Gastrocnemius medialis (tissue), 4 donors: ENCODE measurements at regions not wholly inside any gene's neighbourhood (a gene's known extent, or its start where the extent isn't known, plus 50 kb on each side); places are given as distances from the start of the nearest gene placed in this dataset.

Source experiments
- ATAC-seq, 2 donors: fragments of 150-250 bp; one replicate each; pipeline ENCODE4 v1.9.1; 2016
- DNase-seq, 2 donors: peaks; one replicate each; pipeline ENCODE4 v3.0.0-alpha.2; 2019
- H3K27ac ChIP-seq, 4 donors: fragments of 200-600 bp; sonication (generic); 1 replicate in 1 of 4; 2 replicates in 3 of 4; pipeline ENCODE4 v1.5.1; 2016 to 2018; ENCODE audit warnings: mild to moderate bottlenecking in 2 of 4, moderate library complexity in 1 of 4
- H3K27me3 ChIP-seq, 3 donors: fragments of 200-600 bp; sonication (generic) in 2 of 3; 1 replicate in 1 of 3; 2 replicates in 2 of 3; pipeline versions ENCODE4 v1.5.1 to v1.6.0; 2016 to 2019; ENCODE audit warnings: mild to moderate bottlenecking in 1 of 3, moderate library complexity in 1 of 3
- H3K36me3 ChIP-seq, 2 donors: fragments of 200-600 bp; sonication (generic) in 1 of 2; one replicate each; pipeline ENCODE4 v1.5.1; 2017 to 2018
- H3K4me1 ChIP-seq, 2 donors: fragments of 200-600 bp; sonication (generic) in 1 of 2; one replicate each; pipeline ENCODE4 v1.5.1; 2016 to 2017; ENCODE audit warnings: mild to moderate bottlenecking in 2 of 2
- H3K4me3 ChIP-seq, 4 donors: fragments of 200-600 bp; sonication (generic) in 3 of 4; 1 replicate in 1 of 4; 2 replicates in 3 of 4; pipeline ENCODE4 v1.5.1; 2016 to 2019; ENCODE audit warnings: mild to moderate bottlenecking in 2 of 4
- H3K9me3 ChIP-seq, 3 donors: fragments of 200-600 bp; sonication (generic) in 2 of 3; 1 replicate in 1 of 3; 2 replicates in 2 of 3; pipeline ENCODE4 v1.5.1; 2016 to 2019
- POLR2A ChIP-seq, 2 donors: fragments of 450-650 bp; IDR thresholded peaks; one replicate each; pipeline ENCODE4 v1.6.1; 2017; ENCODE audit warnings: antibody characterized with exemption in 2 of 2, mild to moderate bottlenecking in 2 of 2, moderate library complexity in 2 of 2
- in situ Hi-C, 4 donors: fragments of 200-750 bp; cut with MboI; loops; one replicate each; pipeline versions ENCODE4 v1.15.0 to v1.8.0; 2017; ENCODE audit warnings: low sequenced_read_pairs in 4 of 4
- intact Hi-C: fragments of 100-400 bp; cut with DNase I; formaldehyde crosslinking; loops from one replicate; pipeline ENCODE4 v1.15.1; 2023; ENCODE audit warnings: low total_unique reads
- TF ChIP-seq, protein P1 (sequence below), 5 experiments: fragments of 450-650 bp in 3 of 5; fragments of 200-600 bp in 2 of 5; sonication (generic) in 2 of 5; IDR thresholded peaks in 4 of 5; conservative IDR thresholded peaks in 1 of 5; 1 replicate in 4 of 5; 2 replicates in 1 of 5; pipeline ENCODE4 v1.5.1; 2016 to 2019; ENCODE audit warnings: antibody characterized with exemption in 5 of 5, mild to moderate bottlenecking in 3 of 5, moderate library complexity in 3 of 5

- Histone ChIP-seq H3K36me3 (no peaks in the 10 kb centered on the region), H3K4me1 (no peaks in the 10 kb centered on the region), H3K27me3 (no peaks in the 10 kb centered on the region), H3K27ac (no peak overlapping the region), H3K9me3 (no peaks in the 10 kb centered on the region), H3K4me3 (no peak overlapping the region)
- TF ChIP-seq, protein P1, sequence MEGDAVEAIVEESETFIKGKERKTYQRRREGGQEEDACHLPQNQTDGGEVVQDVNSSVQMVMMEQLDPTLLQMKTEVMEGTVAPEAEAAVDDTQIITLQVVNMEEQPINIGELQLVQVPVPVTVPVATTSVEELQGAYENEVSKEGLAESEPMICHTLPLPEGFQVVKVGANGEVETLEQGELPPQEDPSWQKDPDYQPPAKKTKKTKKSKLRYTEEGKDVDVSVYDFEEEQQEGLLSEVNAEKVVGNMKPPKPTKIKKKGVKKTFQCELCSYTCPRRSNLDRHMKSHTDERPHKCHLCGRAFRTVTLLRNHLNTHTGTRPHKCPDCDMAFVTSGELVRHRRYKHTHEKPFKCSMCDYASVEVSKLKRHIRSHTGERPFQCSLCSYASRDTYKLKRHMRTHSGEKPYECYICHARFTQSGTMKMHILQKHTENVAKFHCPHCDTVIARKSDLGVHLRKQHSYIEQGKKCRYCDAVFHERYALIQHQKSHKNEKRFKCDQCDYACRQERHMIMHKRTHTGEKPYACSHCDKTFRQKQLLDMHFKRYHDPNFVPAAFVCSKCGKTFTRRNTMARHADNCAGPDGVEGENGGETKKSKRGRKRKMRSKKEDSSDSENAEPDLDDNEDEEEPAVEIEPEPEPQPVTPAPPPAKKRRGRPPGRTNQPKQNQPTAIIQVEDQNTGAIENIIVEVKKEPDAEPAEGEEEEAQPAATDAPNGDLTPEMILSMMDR (IDR thresholded peaks at IDR 0.05 in 4 of 5, conservative IDR thresholded peaks at IDR 0.05 in 1 of 5) = no peak
- no peak for TF ChIP-seq POLR2A (IDR thresholded peaks at IDR 0.05)
- ATAC-seq (no peak), DNase-seq (no peak)
- in situ Hi-C loops = no loop called here
- intact Hi-C loops = no loop called here
Observed at GRCh38 chr13:106109391-106109791, 426.1 kb downstream of the EFNB2 start.

GRCh38 chr13:106108346-106108745, 427.1 kb downstream of the EFNB2 start:
- in situ Hi-C loops (no loop called here), intact Hi-C loops (no loop called here)
- no peaks in the 10 kb centered on the region for H3K4me1 ChIP-seq
- H3K9me3 ChIP-seq = no peaks in the 10 kb centered on the region
- H3K27me3 ChIP-seq = no peaks in the 10 kb centered on the region
- TF ChIP-seq, protein P1 (IDR thresholded peaks at IDR 0.05 in 4 of 5, conservative IDR thresholded peaks at IDR 0.05 in 1 of 5) = no peak
- no peak for TF ChIP-seq POLR2A (IDR thresholded peaks at IDR 0.05)
- H3K27ac ChIP-seq = no peak overlapping the region
- no peak for ATAC-seq
- H3K4me3 ChIP-seq = no peak overlapping the region
- DNase-seq = no peak
- no peaks in the 10 kb centered on the region for H3K36me3 ChIP-seq

GRCh38 chr13:106107061-106107460, 428.4 kb downstream of the EFNB2 start:
- no peak overlapping the region for H3K4me3 ChIP-seq
- intact Hi-C loops = no loop called here
- no peaks in the 10 kb centered on the region for H3K9me3 ChIP-seq
- no peak for TF ChIP-seq POLR2A (IDR thresholded peaks at IDR 0.05)
- TF ChIP-seq, protein P1 (IDR thresholded peaks at IDR 0.05 in 4 of 5, conservative IDR thresholded peaks at IDR 0.05 in 1 of 5) = no peak
- in situ Hi-C loops = no loop called here
- H3K4me1 ChIP-seq = no peaks in the 10 kb centered on the region
- no peaks in the 10 kb centered on the region for H3K36me3 ChIP-seq
- H3K27me3 ChIP-seq = no peaks in the 10 kb centered on the region
- no peak for DNase-seq
- no peak for ATAC-seq
- H3K27ac ChIP-seq = no peak overlapping the region

- ATAC-seq = no peak
- Histone ChIP-seq H3K4me1 (no peaks in the 10 kb centered on the region), H3K27ac (no peak overlapping the region), H3K36me3 (no peaks in the 10 kb centered on the region), H3K4me3 (no peak overlapping the region), H3K9me3 (no peaks in the 10 kb centered on the region), H3K27me3 (no peaks in the 10 kb centered on the region)
- intact Hi-C loops = no loop called here
- in situ Hi-C loops = no loop called here
- DNase-seq = no peak
- TF ChIP-seq POLR2A (IDR thresholded peaks at IDR 0.05) = no peak
- TF ChIP-seq, protein P1 (IDR thresholded peaks at IDR 0.05 in 4 of 5, conservative IDR thresholded peaks at IDR 0.05 in 1 of 5) = no peak
Observed at GRCh38 chr13:106105153-106105552, 430.3 kb downstream of the EFNB2 start.

GRCh38 chr13:106104281-106104901, 431.1 kb downstream of the EFNB2 start:
- in situ Hi-C loops (no loop called here), intact Hi-C loops (no loop called here)
- Histone ChIP-seq H3K4me1 (no peaks in the 10 kb centered on the region), H3K36me3 (no peaks in the 10 kb centered on the region), H3K27me3 (no peaks in the 10 kb centered on the region), H3K4me3 (no peak overlapping the region), H3K9me3 (no peaks in the 10 kb centered on the region), H3K27ac (no peak overlapping the region)
- DNase-seq (no peak), ATAC-seq (no peak)
- TF ChIP-seq, protein P1 (IDR thresholded peaks at IDR 0.05 in 4 of 5, conservative IDR thresholded peaks at IDR 0.05 in 1 of 5) = no peak
- TF ChIP-seq POLR2A (IDR thresholded peaks at IDR 0.05) = no peak
